Thyroid gland (tissue), 4 donors: ENCODE measurements at regions not wholly inside any gene's neighbourhood (a gene's known extent, or its start where the extent isn't known, plus 50 kb on each side); places are given as distances from the start of the nearest gene placed in this dataset.

ENCODE experiments used
- CTCF ChIP-seq, 6 experiments: fragments of 200-600 bp in 3 of 6; fragments of 450-650 bp in 3 of 6; sonication (generic) in 3 of 6; IDR thresholded peaks; one replicate each; pipeline ENCODE4 v1.5.1; 2016 to 2019; ENCODE audit warnings: antibody characterized with exemption in 6 of 6, mild to moderate bottlenecking in 2 of 6, inconsistent platforms in 1 of 6, moderate library complexity in 1 of 6
- POLR2A ChIP-seq, 2 donors: fragments of 450-650 bp; IDR thresholded peaks; one replicate each; pipeline ENCODE4 v1.6.1; 2017; ENCODE audit warnings: antibody characterized with exemption in 2 of 2, mild to moderate bottlenecking in 2 of 2, moderate library complexity in 1 of 2

GRCh38 chr21:25425156-25425555 is 182.1 kb downstream of the MRPL39 start:
- TF ChIP-seq CTCF (IDR thresholded peaks at IDR 0.05) (no peak), POLR2A (IDR thresholded peaks at IDR 0.05) (no peak)
